Large intestine (tissue), 3 donors: ENCODE measurements at regions not wholly inside any gene's neighbourhood (a gene's known extent, or its start where the extent isn't known, plus 50 kb on each side); places are given as distances from the start of the nearest gene placed in this dataset.

Source experiments
- DNase-seq, 2 donors: peaks; one replicate each; pipeline versions ENCODE4 v3.0.0 to v3.0.0-alpha.2; 2013
- H3K27ac ChIP-seq: one replicate; pipeline ENCODE4 v1.5.1; 2013; ENCODE audit warnings: low read length
- H3K27me3 ChIP-seq: 2 replicates; pipeline ENCODE4 v1.6.1; 2013; ENCODE audit warnings: low read length; ENCODE audit not compliant: control insufficient read depth, insufficient read depth
- H3K36me3 ChIP-seq: 2 replicates; pipeline ENCODE4 v1.6.1; 2013; ENCODE audit warnings: low read length; ENCODE audit not compliant: control insufficient read depth, insufficient read depth
- H3K4me1 ChIP-seq: one replicate; pipeline ENCODE4 v1.6.1; 2013; ENCODE audit warnings: low read length; ENCODE audit not compliant: control insufficient read depth, insufficient read depth
- H3K4me3 ChIP-seq: one replicate; pipeline ENCODE4 v1.5.1; 2013; ENCODE audit warnings: low read length
- H3K9me3 ChIP-seq: one replicate; pipeline ENCODE4 v1.6.1; 2013; ENCODE audit warnings: mild to moderate bottlenecking, low read depth, low read length, moderate library complexity; ENCODE audit not compliant: control insufficient read depth
- WGBS: methylation state at CpG from one replicate; pipeline ENCODE4 v1.1.5; 2013; ENCODE audit warnings: low lambda C conversion rate; ENCODE audit not compliant: insufficient coverage; 5-methylcytosine and 5-hydroxymethylcytosine counted together

- Histone ChIP-seq H3K4me1 (no peaks in the 10 kb centered on the region), H3K36me3 (no peaks in the 10 kb centered on the region), H3K27me3 (no peaks in the 10 kb centered on the region), H3K27ac (no peak overlapping the region), H3K4me3 (no peak overlapping the region), H3K9me3 (no peaks in the 10 kb centered on the region)
- WGBS: no CpG with 5 or more reads among the region's 11 CpGs
- no peak for DNase-seq
Measured at GRCh38 chr20:11231742-11232648, 558.2 kb upstream of the JAG1 start.

GRCh38 chr20:11232896-11233295 is 559.1 kb upstream of the JAG1 start:
- no peaks in the 10 kb centered on the region for H3K9me3 ChIP-seq
- H3K27ac ChIP-seq: no peak overlapping the region
- WGBS: 85% methylated on average over 3 of the region's 8 CpGs
- H3K4me3 ChIP-seq: no peak overlapping the region
- H3K4me1 ChIP-seq: no peaks in the 10 kb centered on the region
- DNase-seq: no peak
- H3K36me3 ChIP-seq: no peaks in the 10 kb centered on the region
- H3K27me3 ChIP-seq: no peaks in the 10 kb centered on the region

- no CpG with 5 or more reads among the region's 1 CpG for WGBS
- no peaks in the 10 kb centered on the region for H3K9me3 ChIP-seq
- no peaks in the 10 kb centered on the region for H3K36me3 ChIP-seq
- H3K27me3 ChIP-seq: no peaks in the 10 kb centered on the region
- no peak for DNase-seq
- no peaks in the 10 kb centered on the region for H3K4me1 ChIP-seq
- no peak overlapping the region for H3K4me3 ChIP-seq
- H3K27ac ChIP-seq: no peak overlapping the region
Measured at GRCh38 chr20:11234181-11234580, 560.4 kb upstream of the JAG1 start.

- H3K4me1 ChIP-seq: no peaks in the 10 kb centered on the region
- H3K4me3 ChIP-seq: no peak overlapping the region
- no peak overlapping the region for H3K27ac ChIP-seq
- no peak for DNase-seq
- 100% methylated on average over 1 of the region's 1 CpG for WGBS
- no peaks in the 10 kb centered on the region for H3K36me3 ChIP-seq
- no peaks in the 10 kb centered on the region for H3K27me3 ChIP-seq
- no peaks in the 10 kb centered on the region for H3K9me3 ChIP-seq
Measured at GRCh38 chr20:11234608-11235007, 560.8 kb upstream of the JAG1 start.

- 80% methylated on average over 1 of the region's 3 CpGs for WGBS
- no peaks in the 10 kb centered on the region for H3K4me1 ChIP-seq
- no peaks in the 10 kb centered on the region for H3K36me3 ChIP-seq
- H3K27ac ChIP-seq: no peak overlapping the region
- DNase-seq: no peak
- no peaks in the 10 kb centered on the region for H3K27me3 ChIP-seq
- no peak overlapping the region for H3K4me3 ChIP-seq
- H3K9me3 ChIP-seq: no peaks in the 10 kb centered on the region
Measured at GRCh38 chr20:11235058-11235457, 561.3 kb upstream of the JAG1 start.

GRCh38 chr20:11242320-11242719 is 568.5 kb upstream of the JAG1 start:
- no peaks in the 10 kb centered on the region for H3K4me1 ChIP-seq
- 100% methylated on average over 2 of the region's 2 CpGs for WGBS
- DNase-seq: no peak
- H3K36me3 ChIP-seq: no peaks in the 10 kb centered on the region
- no peak overlapping the region for H3K4me3 ChIP-seq
- no peaks in the 10 kb centered on the region for H3K27me3 ChIP-seq
- no peak overlapping the region for H3K27ac ChIP-seq
- no peaks in the 10 kb centered on the region for H3K9me3 ChIP-seq

- Histone ChIP-seq H3K27ac (no peak overlapping the region), H3K9me3 (no peaks in the 10 kb centered on the region)
- no peak for DNase-seq
Measured at GRCh38 chr20:11245431-11245830, 571.6 kb upstream of the JAG1 start.

GRCh38 chr20:11246251-11246775 is 572.5 kb upstream of the JAG1 start:
- H3K36me3 ChIP-seq: no peaks in the 10 kb centered on the region
- no CpG with 5 or more reads among the region's 5 CpGs for WGBS
- no peak for DNase-seq
- no peak overlapping the region for H3K4me3 ChIP-seq
- no peaks in the 10 kb centered on the region for H3K9me3 ChIP-seq
- peaks cover 8% of the 10 kb centered on the region for H3K27me3 ChIP-seq
- H3K4me1 ChIP-seq: no peaks in the 10 kb centered on the region
- no peak overlapping the region for H3K27ac ChIP-seq

More at GRCh38 chr20:11245431-11245830, 571.6 kb upstream of the JAG1 start:
- Histone ChIP-seq H3K27me3 (peaks cover 8% of the 10 kb centered on the region), H3K4me3 (no peak overlapping the region), H3K36me3 (no peaks in the 10 kb centered on the region), H3K4me1 (no peaks in the 10 kb centered on the region)

GRCh38 chr20:11247046-11248010 is 573.5 kb upstream of the JAG1 start:
- WGBS: no CpG with 5 or more reads among the region's 11 CpGs
- H3K36me3 ChIP-seq: no peaks in the 10 kb centered on the region
- DNase-seq: no peak
- no peak overlapping the region for H3K27ac ChIP-seq
- H3K27me3 ChIP-seq: peaks cover 8% of the 10 kb centered on the region
- H3K9me3 ChIP-seq: no peaks in the 10 kb centered on the region
- H3K4me1 ChIP-seq: no peaks in the 10 kb centered on the region
- no peak overlapping the region for H3K4me3 ChIP-seq

- Histone ChIP-seq H3K27me3 (peaks cover 8% of the 10 kb centered on the region), H3K27ac (no peak overlapping the region), H3K9me3 (no peaks in the 10 kb centered on the region), H3K4me1 (no peaks in the 10 kb centered on the region), H3K36me3 (no peaks in the 10 kb centered on the region), H3K4me3 (no peak overlapping the region)
- DNase-seq: no peak
- no CpG with 5 or more reads among the region's 3 CpGs for WGBS
Measured at GRCh38 chr20:11248011-11248409, 574.2 kb upstream of the JAG1 start.
